Endothelial cell of umbilical vein (primary cell): ENCODE measurements at regions not wholly inside any gene's neighbourhood (a gene's known extent, or its start where the extent isn't known, plus 50 kb on each side); places are given as distances from the start of the nearest gene placed in this dataset.

Source experiments
- EZH2 ChIP-seq: IDR thresholded peaks from 2 replicates; pipeline ENCODE4 v1.6.1; 2012; ENCODE audit warnings: borderline replicate concordance, low read depth, mild to moderate bottlenecking, moderate library complexity, low read length, inconsistent platforms; ENCODE audit not compliant: severe bottlenecking
- FOS ChIP-seq: IDR thresholded peaks from 2 replicates; pipeline ENCODE4 v1.6.1; 2011; ENCODE audit warnings: mild to moderate bottlenecking, low read length, moderate library complexity, borderline replicate concordance; ENCODE audit not compliant: insufficient read depth
- MYC ChIP-seq: IDR thresholded peaks from one replicate; pipeline ENCODE4 v1.6.1; 2011; ENCODE audit warnings: mild to moderate bottlenecking, low read depth, low read length
- POLR2A ChIP-seq: IDR thresholded peaks from 2 replicates; pipeline ENCODE4 v1.6.1; 2012; ENCODE audit warnings: low read depth, mild to moderate bottlenecking, control low read depth, low read length
- POLR2AphosphoS5 ChIP-seq: IDR thresholded peaks from 2 replicates; pipeline ENCODE4 v1.6.1; 2012; ENCODE audit warnings: low read depth, mild to moderate bottlenecking, control low read depth, low read length, moderate library complexity; ENCODE audit not compliant: insufficient read depth
- TF ChIP-seq, protein P1 (sequence below), 2 donors: IDR thresholded peaks; 1 replicate in 1 of 2; 2 replicates in 1 of 2; pipeline ENCODE4 v1.5.1; 2011; ENCODE audit warnings: low read length in 2 of 2, mild to moderate bottlenecking in 2 of 2, moderate library complexity in 2 of 2, control low read depth in 1 of 2, inconsistent platforms in 1 of 2, low read depth in 1 of 2; ENCODE audit not compliant: insufficient read depth in 1 of 2; ENCODE audit errors: extremely low read depth in 1 of 2
- TF ChIP-seq, protein P2 (sequence below): IDR thresholded peaks from 2 replicates; pipeline ENCODE4 v1.6.1; 2011; ENCODE audit not compliant: insufficient read depth, insufficient read length

DNA sequence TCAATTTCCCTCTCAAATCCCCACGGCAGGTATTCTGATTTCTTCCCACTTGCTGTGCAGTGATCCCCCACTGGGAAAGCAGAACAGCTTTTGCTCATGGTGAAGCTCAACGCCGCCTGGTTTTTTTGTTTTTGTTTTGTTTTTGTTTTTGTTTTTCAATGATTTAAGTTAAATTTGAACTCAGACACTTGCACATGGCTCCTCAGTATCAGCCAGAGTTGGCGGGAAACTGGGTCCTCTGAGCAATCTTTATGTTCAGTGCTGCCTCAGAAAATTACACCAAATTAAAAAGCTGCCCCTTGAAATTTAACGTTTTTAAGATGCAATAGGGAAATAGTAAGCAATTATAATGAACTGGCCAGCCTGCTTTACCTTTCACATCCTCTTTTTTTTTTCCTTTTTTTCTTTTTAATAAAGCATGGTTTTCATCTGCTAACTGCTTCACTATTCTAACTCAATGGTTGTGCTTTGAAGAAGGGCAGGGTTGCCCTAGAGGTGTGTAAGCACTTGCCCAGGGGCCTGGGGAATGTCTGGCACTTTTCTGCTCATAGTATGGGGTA is 277.0 kb upstream of the HNRNPA3 start:
- no peak for TF ChIP-seq FOS
- TF ChIP-seq POLR2A = no peak
- TF ChIP-seq, protein P1, sequence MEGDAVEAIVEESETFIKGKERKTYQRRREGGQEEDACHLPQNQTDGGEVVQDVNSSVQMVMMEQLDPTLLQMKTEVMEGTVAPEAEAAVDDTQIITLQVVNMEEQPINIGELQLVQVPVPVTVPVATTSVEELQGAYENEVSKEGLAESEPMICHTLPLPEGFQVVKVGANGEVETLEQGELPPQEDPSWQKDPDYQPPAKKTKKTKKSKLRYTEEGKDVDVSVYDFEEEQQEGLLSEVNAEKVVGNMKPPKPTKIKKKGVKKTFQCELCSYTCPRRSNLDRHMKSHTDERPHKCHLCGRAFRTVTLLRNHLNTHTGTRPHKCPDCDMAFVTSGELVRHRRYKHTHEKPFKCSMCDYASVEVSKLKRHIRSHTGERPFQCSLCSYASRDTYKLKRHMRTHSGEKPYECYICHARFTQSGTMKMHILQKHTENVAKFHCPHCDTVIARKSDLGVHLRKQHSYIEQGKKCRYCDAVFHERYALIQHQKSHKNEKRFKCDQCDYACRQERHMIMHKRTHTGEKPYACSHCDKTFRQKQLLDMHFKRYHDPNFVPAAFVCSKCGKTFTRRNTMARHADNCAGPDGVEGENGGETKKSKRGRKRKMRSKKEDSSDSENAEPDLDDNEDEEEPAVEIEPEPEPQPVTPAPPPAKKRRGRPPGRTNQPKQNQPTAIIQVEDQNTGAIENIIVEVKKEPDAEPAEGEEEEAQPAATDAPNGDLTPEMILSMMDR (IDR thresholded peaks at IDR 0.05; ENCODE audit: extremely low read depth in 1 of 2, insufficient read depth in 1 of 2, low read depth in 1 of 2, low read length in 2 of 2) = no peak
- TF ChIP-seq, protein P2, sequence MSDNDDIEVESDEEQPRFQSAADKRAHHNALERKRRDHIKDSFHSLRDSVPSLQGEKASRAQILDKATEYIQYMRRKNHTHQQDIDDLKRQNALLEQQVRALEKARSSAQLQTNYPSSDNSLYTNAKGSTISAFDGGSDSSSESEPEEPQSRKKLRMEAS = no peak
- no peak for TF ChIP-seq POLR2AphosphoS5
- no peak for TF ChIP-seq EZH2
- TF ChIP-seq MYC = no peak
